ENCODE measurements at regions not wholly inside any gene's neighbourhood (a gene's known extent, or its start where the extent isn't known, plus 50 kb on each side); places are given as distances from the start of the nearest gene placed in this dataset.

- DNase-seq: peak in 1 of 3 donors; percentile 21
Measured at GRCh38 chr3:117512975-117513374, 803.4 kb downstream of the TUSC7 start.

- no peak for DNase-seq
Measured at GRCh38 chr3:117515309-117515708, 805.7 kb downstream of the TUSC7 start.

- DNase-seq: no peak
Measured at GRCh38 chr3:117518364-117518763, 808.8 kb downstream of the TUSC7 start.

GRCh38 chr3:117519776-117520175 lies 810.2 kb downstream of the TUSC7 start:
- no peak for DNase-seq

- no peak for DNase-seq
Measured at GRCh38 chr3:117520582-117520981, 811.0 kb downstream of the TUSC7 start.

GRCh38 chr3:117523418-117523817 lies 813.8 kb downstream of the TUSC7 start:
- no peak for DNase-seq

GRCh38 chr3:117524890-117525289 lies 815.3 kb downstream of the TUSC7 start:
- DNase-seq: peak in 1 of 3 donors; percentile 39

- DNase-seq: peak; percentile 14 to 69 (median 40)
Measured at GRCh38 chr3:117526470-117527079, 817.0 kb downstream of the TUSC7 start.

GRCh38 chr3:117527346-117527745 lies 817.8 kb downstream of the TUSC7 start:
- no peak for DNase-seq

GRCh38 chr3:117528688-117529087 lies 819.1 kb downstream of the TUSC7 start:
- no peak for DNase-seq

GRCh38 chr3:117531078-117531767 lies 821.6 kb downstream of the TUSC7 start:
- DNase-seq: no peak

GRCh38 chr3:117532268-117532667 lies 822.7 kb downstream of the TUSC7 start:
- DNase-seq: no peak

- DNase-seq: no peak
Measured at GRCh38 chr3:117534138-117534537, 824.6 kb downstream of the TUSC7 start.

- no peak for DNase-seq
Measured at GRCh38 chr3:117536006-117536405, 826.4 kb downstream of the TUSC7 start.

- DNase-seq: no peak
Measured at GRCh38 chr3:117537949-117538348, 828.4 kb downstream of the TUSC7 start.

GRCh38 chr3:117539729-117540128 lies 830.1 kb downstream of the TUSC7 start:
- no peak for DNase-seq

GRCh38 chr3:117540597-117540996 lies 831.0 kb downstream of the TUSC7 start:
- DNase-seq: peak in 1 of 3 donors; percentile 11

GRCh38 chr3:117541721-117542120 lies 832.1 kb downstream of the TUSC7 start:
- DNase-seq: no peak

- no peak for DNase-seq
Measured at GRCh38 chr3:117543521-117543920, 833.9 kb downstream of the TUSC7 start.

GRCh38 chr3:117545484-117545883 lies 835.9 kb downstream of the TUSC7 start:
- no peak for DNase-seq

- DNase-seq: peak in 2 of 3 donors; percentile 19 to 88
Measured at GRCh38 chr3:117547956-117548550, 838.5 kb downstream of the TUSC7 start.

GRCh38 chr3:117548600-117548999 lies 839.0 kb downstream of the TUSC7 start:
- DNase-seq: peak in 1 of 3 donors; percentile 36

- no peak for DNase-seq
Measured at GRCh38 chr3:117549716-117550115, 840.1 kb downstream of the TUSC7 start.
